WTC11 (cell line): ENCODE measurements at regions not wholly inside any gene's neighbourhood (a gene's known extent, or its start where the extent isn't known, plus 50 kb on each side); places are given as distances from the start of the nearest gene placed in this dataset.
"Not testable (repeated sequence)": the region's sequence is repeated elsewhere in the genome, so short reads cannot be mapped to it uniquely, and the experiment has no call there.

Source experiments
- ATAC-seq: fragments of 200-7000 bp; cut with Tn5 transposase; 2 replicates; pipeline ENCODE4 v1.10.0; 2021; ENCODE audit warnings: mild to moderate bottlenecking, moderate library complexity
- CTCF ChIA-PET: fragments of 300-600 bp; sonication (Branson Sonifier 250); formaldehyde crosslinking; loops from one replicate; lab custom pipeline; 2021; ENCODE audit warnings: antibody characterized with exemption; lab: Charles Lee
- POLR2A ChIA-PET: fragments of 350-600 bp; sonication (Branson Sonifier 250); formaldehyde crosslinking; loops from one replicate; lab custom pipeline; 2021; ENCODE audit warnings: antibody characterized with exemption; lab: Charles Lee
- DNase-seq: peaks from one replicate; pipeline ENCODE4 v3.0.0; 2021; ENCODE audit warnings: low spot score
- H3K27ac Mint-ChIP-seq: 2 replicates; pipeline ENCODE4 v1.8.0; 2021; ENCODE audit warnings: mixed read lengths
- H3K27me3 Mint-ChIP-seq: 2 replicates; pipeline ENCODE4 v1.8.0; 2021; ENCODE audit warnings: low read depth, mild to moderate bottlenecking, moderate library complexity, mixed read lengths
- H3K36me3 Mint-ChIP-seq: 2 replicates; pipeline ENCODE4 v1.8.0; 2021; ENCODE audit warnings: mixed read lengths
- H3K4me1 Mint-ChIP-seq: 2 replicates; pipeline ENCODE4 v1.8.0; 2022; ENCODE audit warnings: mixed read lengths
- H3K4me3 Mint-ChIP-seq: 2 replicates; pipeline ENCODE4 v1.8.0; 2021; ENCODE audit warnings: mild to moderate bottlenecking, moderate library complexity, mixed read lengths
- H3K9me3 Mint-ChIP-seq: 2 replicates; pipeline ENCODE4 v1.8.0; 2021; ENCODE audit warnings: mixed read lengths
- ATF1 ChIP-seq: sonication (generic); formaldehyde crosslinking; IDR thresholded peaks from 2 replicates; pipeline ENCODE4 v1.8.1; 2023; ENCODE audit warnings: mild to moderate bottlenecking, moderate library complexity, missing genetic modification reagents
- ATF2 ChIP-seq: sonication (generic); formaldehyde crosslinking; IDR thresholded peaks from 2 replicates; pipeline ENCODE4 v1.8.1; 2022; ENCODE audit warnings: low read depth, missing genetic modification reagents, borderline replicate concordance
- ERG ChIP-seq: fragments of 250-450 bp; sonication (Bioruptor Pico); IDR thresholded peaks from 2 replicates; pipeline ENCODE4 v1.8.0; 2021; ENCODE audit warnings: mild to moderate bottlenecking
- GABPB1 ChIP-seq: sonication (generic); formaldehyde crosslinking; IDR thresholded peaks from 2 replicates; pipeline ENCODE4 v1.8.1; 2023; ENCODE audit warnings: mild to moderate bottlenecking, missing genetic modification reagents
- KAT7 ChIP-seq: sonication (generic); formaldehyde crosslinking; IDR thresholded peaks from 2 replicates; pipeline ENCODE4 v1.8.1; 2023; ENCODE audit warnings: missing genetic modification reagents, mild to moderate bottlenecking, borderline replicate concordance
- MLX ChIP-seq: sonication (generic); formaldehyde crosslinking; IDR thresholded peaks from 2 replicates; pipeline ENCODE4 v1.8.1; 2023; ENCODE audit warnings: mild to moderate bottlenecking, missing genetic modification reagents, moderate library complexity
- NR2C2 ChIP-seq: sonication (generic); formaldehyde crosslinking; IDR thresholded peaks from 2 replicates; pipeline ENCODE4 v1.8.0; 2022; ENCODE audit warnings: mild to moderate bottlenecking, missing genetic modification reagents
- PRRX2 ChIP-seq: fragments of 250-450 bp; sonication (Bioruptor Pico); IDR thresholded peaks from 2 replicates; pipeline ENCODE4 v1.8.0; 2021; ENCODE audit warnings: mild to moderate bottlenecking
- SMAD3 ChIP-seq: sonication (generic); formaldehyde crosslinking; IDR thresholded peaks from 2 replicates; pipeline ENCODE4 v1.8.0; 2022; ENCODE audit warnings: missing genetic modification reagents, mild to moderate bottlenecking, borderline replicate concordance
- TEAD4 ChIP-seq: sonication (generic); formaldehyde crosslinking; IDR thresholded peaks from 2 replicates; pipeline ENCODE4 v1.8.0; 2022; ENCODE audit warnings: mild to moderate bottlenecking, missing genetic modification reagents
- USF2 ChIP-seq: sonication (generic); formaldehyde crosslinking; IDR thresholded peaks from 2 replicates; pipeline ENCODE4 v1.8.1; 2023; ENCODE audit warnings: mild to moderate bottlenecking, missing genetic modification reagents, moderate library complexity
- ZNF263 ChIP-seq: sonication (generic); formaldehyde crosslinking; IDR thresholded peaks from 2 replicates; pipeline ENCODE4 v1.8.1; 2022; ENCODE audit warnings: low read depth, mild to moderate bottlenecking, moderate library complexity, missing genetic modification reagents
- ZNF425 ChIP-seq: fragments of 250-450 bp; sonication (Bioruptor Pico); conservative IDR thresholded peaks from 2 replicates; pipeline ENCODE4 v1.9.0; 2021; ENCODE audit warnings: mild to moderate bottlenecking
- ZNF671 ChIP-seq: fragments of 250-450 bp; sonication (Bioruptor Pico); IDR thresholded peaks from 2 replicates; pipeline ENCODE4 v1.8.0; 2021; ENCODE audit warnings: mild to moderate bottlenecking
- TF ChIP-seq, protein P1 (sequence below): sonication (generic); formaldehyde crosslinking; IDR thresholded peaks from 2 replicates; pipeline ENCODE4 v1.8.0; 2023; ENCODE audit warnings: missing genetic modification reagents, mild to moderate bottlenecking, borderline replicate concordance
- TF ChIP-seq, protein P2 (sequence below): fragments of 250-450 bp; sonication (Bioruptor Pico); IDR thresholded peaks from 2 replicates; pipeline ENCODE4 v1.9.0; 2021; ENCODE audit warnings: moderate library complexity, mild to moderate bottlenecking, inconsistent platforms, borderline replicate concordance
- TF ChIP-seq, protein P3 (sequence below): sonication (generic); formaldehyde crosslinking; IDR thresholded peaks from 2 replicates; pipeline ENCODE4 v1.8.1; 2023; ENCODE audit warnings: mild to moderate bottlenecking, missing genetic modification reagents, borderline replicate concordance

GRCh38 chrX:92213786-92214185 lies 434.6 kb downstream of the PCDH11X start (continued):
- TF ChIP-seq, protein P1, sequence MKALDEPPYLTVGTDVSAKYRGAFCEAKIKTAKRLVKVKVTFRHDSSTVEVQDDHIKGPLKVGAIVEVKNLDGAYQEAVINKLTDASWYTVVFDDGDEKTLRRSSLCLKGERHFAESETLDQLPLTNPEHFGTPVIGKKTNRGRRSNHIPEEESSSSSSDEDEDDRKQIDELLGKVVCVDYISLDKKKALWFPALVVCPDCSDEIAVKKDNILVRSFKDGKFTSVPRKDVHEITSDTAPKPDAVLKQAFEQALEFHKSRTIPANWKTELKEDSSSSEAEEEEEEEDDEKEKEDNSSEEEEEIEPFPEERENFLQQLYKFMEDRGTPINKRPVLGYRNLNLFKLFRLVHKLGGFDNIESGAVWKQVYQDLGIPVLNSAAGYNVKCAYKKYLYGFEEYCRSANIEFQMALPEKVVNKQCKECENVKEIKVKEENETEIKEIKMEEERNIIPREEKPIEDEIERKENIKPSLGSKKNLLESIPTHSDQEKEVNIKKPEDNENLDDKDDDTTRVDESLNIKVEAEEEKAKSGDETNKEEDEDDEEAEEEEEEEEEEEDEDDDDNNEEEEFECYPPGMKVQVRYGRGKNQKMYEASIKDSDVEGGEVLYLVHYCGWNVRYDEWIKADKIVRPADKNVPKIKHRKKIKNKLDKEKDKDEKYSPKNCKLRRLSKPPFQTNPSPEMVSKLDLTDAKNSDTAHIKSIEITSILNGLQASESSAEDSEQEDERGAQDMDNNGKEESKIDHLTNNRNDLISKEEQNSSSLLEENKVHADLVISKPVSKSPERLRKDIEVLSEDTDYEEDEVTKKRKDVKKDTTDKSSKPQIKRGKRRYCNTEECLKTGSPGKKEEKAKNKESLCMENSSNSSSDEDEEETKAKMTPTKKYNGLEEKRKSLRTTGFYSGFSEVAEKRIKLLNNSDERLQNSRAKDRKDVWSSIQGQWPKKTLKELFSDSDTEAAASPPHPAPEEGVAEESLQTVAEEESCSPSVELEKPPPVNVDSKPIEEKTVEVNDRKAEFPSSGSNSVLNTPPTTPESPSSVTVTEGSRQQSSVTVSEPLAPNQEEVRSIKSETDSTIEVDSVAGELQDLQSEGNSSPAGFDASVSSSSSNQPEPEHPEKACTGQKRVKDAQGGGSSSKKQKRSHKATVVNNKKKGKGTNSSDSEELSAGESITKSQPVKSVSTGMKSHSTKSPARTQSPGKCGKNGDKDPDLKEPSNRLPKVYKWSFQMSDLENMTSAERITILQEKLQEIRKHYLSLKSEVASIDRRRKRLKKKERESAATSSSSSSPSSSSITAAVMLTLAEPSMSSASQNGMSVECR (CRISPR knock-in tag): no peak
- TF ChIP-seq PRRX2 (CRISPR knock-in tag) (no peak), TEAD4 (no peak), ERG (no peak), ZNF263 (no peak), KAT7 (CRISPR knock-in tag) (no peak), ATF1 (CRISPR knock-in tag) (no peak), ATF2 (CRISPR knock-in tag) (no peak), NR2C2 (CRISPR knock-in tag) (no peak)

- peaks cover 35% of the 10 kb centered on the region for H3K36me3 Mint-ChIP-seq
- CTCF ChIA-PET: not testable (repeated sequence)
Measured at GRCh38 chrX:92215011-92215410, 435.8 kb downstream of the PCDH11X start.

GRCh38 chrX:92224406-92224805 lies 445.2 kb downstream of the PCDH11X start:
- Mint-ChIP-seq H3K4me1 (peaks cover 40% of the 10 kb centered on the region), H3K4me3 (no peak overlapping the region), H3K27me3 (no peaks in the 10 kb centered on the region), H3K9me3 (no peaks in the 10 kb centered on the region), H3K27ac (no peak overlapping the region), H3K36me3 (no peaks in the 10 kb centered on the region)
- POLR2A ChIA-PET: no interaction called here
- CTCF ChIA-PET: no interaction called here
- ATAC-seq (no peak), DNase-seq (no peak)
- TF ChIP-seq ZNF671 (CRISPR knock-in tag) (no peak), ZNF425 (CRISPR knock-in tag) (no peak), MLX (CRISPR knock-in tag) (no peak), GABPB1 (CRISPR knock-in tag) (no peak), ATF1 (CRISPR knock-in tag) (no peak), USF2 (CRISPR knock-in tag) (no peak), SMAD3 (no peak)
- TF ChIP-seq, protein P2, sequence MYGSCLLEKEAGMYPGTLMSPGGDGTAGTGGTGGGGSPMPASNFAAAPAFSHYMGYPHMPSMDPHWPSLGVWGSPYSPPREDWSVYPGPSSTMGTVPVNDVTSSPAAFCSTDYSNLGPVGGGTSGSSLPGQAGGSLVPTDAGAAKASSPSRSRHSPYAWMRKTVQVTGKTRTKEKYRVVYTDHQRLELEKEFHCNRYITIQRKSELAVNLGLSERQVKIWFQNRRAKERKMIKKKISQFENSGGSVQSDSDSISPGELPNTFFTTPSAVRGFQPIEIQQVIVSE: no peak
- TF ChIP-seq, protein P3, sequence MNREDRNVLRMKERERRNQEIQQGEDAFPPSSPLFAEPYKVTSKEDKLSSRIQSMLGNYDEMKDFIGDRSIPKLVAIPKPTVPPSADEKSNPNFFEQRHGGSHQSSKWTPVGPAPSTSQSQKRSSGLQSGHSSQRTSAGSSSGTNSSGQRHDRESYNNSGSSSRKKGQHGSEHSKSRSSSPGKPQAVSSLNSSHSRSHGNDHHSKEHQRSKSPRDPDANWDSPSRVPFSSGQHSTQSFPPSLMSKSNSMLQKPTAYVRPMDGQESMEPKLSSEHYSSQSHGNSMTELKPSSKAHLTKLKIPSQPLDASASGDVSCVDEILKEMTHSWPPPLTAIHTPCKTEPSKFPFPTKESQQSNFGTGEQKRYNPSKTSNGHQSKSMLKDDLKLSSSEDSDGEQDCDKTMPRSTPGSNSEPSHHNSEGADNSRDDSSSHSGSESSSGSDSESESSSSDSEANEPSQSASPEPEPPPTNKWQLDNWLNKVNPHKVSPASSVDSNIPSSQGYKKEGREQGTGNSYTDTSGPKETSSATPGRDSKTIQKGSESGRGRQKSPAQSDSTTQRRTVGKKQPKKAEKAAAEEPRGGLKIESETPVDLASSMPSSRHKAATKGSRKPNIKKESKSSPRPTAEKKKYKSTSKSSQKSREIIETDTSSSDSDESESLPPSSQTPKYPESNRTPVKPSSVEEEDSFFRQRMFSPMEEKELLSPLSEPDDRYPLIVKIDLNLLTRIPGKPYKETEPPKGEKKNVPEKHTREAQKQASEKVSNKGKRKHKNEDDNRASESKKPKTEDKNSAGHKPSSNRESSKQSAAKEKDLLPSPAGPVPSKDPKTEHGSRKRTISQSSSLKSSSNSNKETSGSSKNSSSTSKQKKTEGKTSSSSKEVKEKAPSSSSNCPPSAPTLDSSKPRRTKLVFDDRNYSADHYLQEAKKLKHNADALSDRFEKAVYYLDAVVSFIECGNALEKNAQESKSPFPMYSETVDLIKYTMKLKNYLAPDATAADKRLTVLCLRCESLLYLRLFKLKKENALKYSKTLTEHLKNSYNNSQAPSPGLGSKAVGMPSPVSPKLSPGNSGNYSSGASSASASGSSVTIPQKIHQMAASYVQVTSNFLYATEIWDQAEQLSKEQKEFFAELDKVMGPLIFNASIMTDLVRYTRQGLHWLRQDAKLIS (CRISPR knock-in tag): no peak

More at GRCh38 chrX:92215011-92215410, 435.8 kb downstream of the PCDH11X start:
- ATAC-seq, DNase-seq, H3K4me1 Mint-ChIP-seq, POLR2A ChIA-PET, H3K27me3 Mint-ChIP-seq, H3K4me3 Mint-ChIP-seq, H3K27ac Mint-ChIP-seq: not testable (repeated sequence)
- peaks cover 23% of the 10 kb centered on the region for H3K9me3 Mint-ChIP-seq
